HG03439 (cell line): ENCODE measurements at regions not wholly inside any gene's neighbourhood (a gene's known extent, or its start where the extent isn't known, plus 50 kb on each side); places are given as distances from the start of the nearest gene placed in this dataset.

Source experiments
- ATAC-seq: cut with Tn5 transposase; IDR thresholded peaks from one replicate; pipeline ENCODE4 v1.9.1; 2021; ENCODE audit warnings: mild to moderate bottlenecking, moderate library complexity; ENCODE audit not compliant: unreplicated experiment

GRCh38 chr18:27899893-27900292, 277.0 kb downstream of the CDH2 start:
- ATAC-seq: no peak

- no peak for ATAC-seq
Measured at GRCh38 chr18:27894746-27895145, 282.2 kb downstream of the CDH2 start.

GRCh38 chr18:27887711-27888495, 289.0 kb downstream of the CDH2 start:
- no peak for ATAC-seq

- no peak for ATAC-seq
Measured at GRCh38 chr18:27887287-27887686, 289.6 kb downstream of the CDH2 start.

- ATAC-seq: no peak
Measured at GRCh38 chr18:27879540-27879939, 297.4 kb downstream of the CDH2 start.

GRCh38 chr18:27871726-27872125, 305.2 kb downstream of the CDH2 start:
- no peak for ATAC-seq

- no peak for ATAC-seq
Measured at GRCh38 chr18:27869735-27870134, 307.2 kb downstream of the CDH2 start.

GRCh38 chr18:27865431-27865830, 311.5 kb downstream of the CDH2 start:
- no peak for ATAC-seq

GRCh38 chr18:27863780-27864430, 313.0 kb downstream of the CDH2 start:
- no peak for ATAC-seq

- ATAC-seq: no peak
Measured at GRCh38 chr18:27862041-27862682, 314.8 kb downstream of the CDH2 start.

GRCh38 chr18:27861539-27861938, 315.4 kb downstream of the CDH2 start:
- ATAC-seq: no peak

- no peak for ATAC-seq
Measured at GRCh38 chr18:27860701-27861107, 316.2 kb downstream of the CDH2 start.

GRCh38 chr18:27860011-27860410, 316.9 kb downstream of the CDH2 start:
- no peak for ATAC-seq

- no peak for ATAC-seq
Measured at GRCh38 chr18:27856820-27857219, 320.1 kb downstream of the CDH2 start.

GRCh38 chr18:27855486-27855885, 321.4 kb downstream of the CDH2 start:
- no peak for ATAC-seq

- no peak for ATAC-seq
Measured at GRCh38 chr18:27854631-27855030, 322.3 kb downstream of the CDH2 start.

GRCh38 chr18:27848336-27848735, 328.6 kb downstream of the CDH2 start:
- ATAC-seq: no peak

- ATAC-seq: no peak
Measured at GRCh38 chr18:27847412-27847811, 329.5 kb downstream of the CDH2 start.

- ATAC-seq: no peak
Measured at GRCh38 chr18:27845897-27846296, 331.0 kb downstream of the CDH2 start.

- no peak for ATAC-seq
Measured at GRCh38 chr18:27843783-27844777, 332.9 kb downstream of the CDH2 start.

GRCh38 chr18:27839141-27839540, 337.8 kb downstream of the CDH2 start:
- no peak for ATAC-seq
